ENCODE measurements at regions not wholly inside any gene's neighbourhood (a gene's known extent, or its start where the extent isn't known, plus 50 kb on each side); places are given as distances from the start of the nearest gene placed in this dataset.

- intact Hi-C loops (cut with DNase I): no loop called here
- no peak overlapping the region for H3K27ac ChIP-seq
- WGBS, 2 donors: 84 to 88% methylated on average over 1 of the region's 1 CpG
- no peaks in the 10 kb centered on the region for H3K9me3 ChIP-seq
- DNase-seq: no peak
- H3K4me3 ChIP-seq (replicated peaks in 1 of 3): no peak overlapping the region
- TF ChIP-seq POLR2A (IDR thresholded peaks at IDR 0.05) (no peak), CTCF (IDR thresholded peaks at IDR 0.05) (no peak)
- no peaks in the 10 kb centered on the region for H3K4me1 ChIP-seq
- no peaks in the 10 kb centered on the region for H3K27me3 ChIP-seq
- no peaks in the 10 kb centered on the region for H3K36me3 ChIP-seq
Observed at GRCh38 chr13:80798576-80799133, 457.7 kb upstream of the SPRY2 start.

GRCh38 chr13:80787604-80788003 is 446.7 kb upstream of the SPRY2 start:
- Histone ChIP-seq H3K9me3 (no peaks in the 10 kb centered on the region), H3K27me3 (no peaks in the 10 kb centered on the region), H3K27ac (no peak overlapping the region), H3K4me1 (peaks cover 8 to 11% of the 10 kb centered on the region in 2 donors), H3K36me3 (no peaks in the 10 kb centered on the region), H3K4me3 (replicated peaks in 1 of 3) (no peak overlapping the region)
- TF ChIP-seq CTCF (IDR thresholded peaks at IDR 0.05) (no peak), POLR2A (IDR thresholded peaks at IDR 0.05) (no peak)
- 84 to 95% methylated on average over 1 of the region's 1 CpG for WGBS, 2 donors
- intact Hi-C loops (cut with DNase I): no loop called here
- no peak for DNase-seq

DNA sequence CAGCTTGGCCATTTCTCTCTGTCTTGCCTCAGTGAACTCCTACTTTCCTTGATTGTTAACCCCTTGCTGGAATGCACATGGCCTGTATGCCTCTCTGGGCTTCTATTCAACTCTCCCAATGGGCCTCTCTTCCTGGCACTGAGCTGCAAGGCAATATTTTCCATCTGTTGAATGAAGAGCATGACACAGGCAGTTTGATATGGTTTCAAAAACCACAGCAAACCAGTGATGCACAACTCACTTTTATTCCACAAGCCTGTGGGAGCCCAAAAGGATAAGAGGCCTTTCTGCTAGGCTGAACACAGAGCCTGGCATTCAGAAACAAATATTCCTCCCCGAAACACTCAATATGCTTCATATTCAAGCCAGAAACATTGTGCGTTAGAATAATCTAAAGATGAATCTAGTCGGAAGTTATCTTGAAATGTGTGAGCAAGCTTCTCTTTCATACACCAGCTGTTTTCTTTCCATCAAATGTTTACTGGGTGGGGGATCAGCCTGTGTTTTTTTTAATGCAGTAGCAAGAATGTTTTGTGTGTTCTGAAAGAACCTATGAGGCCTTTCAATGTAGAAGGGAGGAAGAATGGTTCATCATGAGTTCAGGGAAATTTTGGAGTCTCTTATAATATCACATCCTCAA is 443.1 kb upstream of the SPRY2 start:
- TF ChIP-seq POLR2A (IDR thresholded peaks at IDR 0.05): no peak
- TF ChIP-seq CTCF (IDR thresholded peaks at IDR 0.05): no peak
- no peaks in the 10 kb centered on the region for H3K36me3 ChIP-seq
- WGBS, 2 donors: 32 to 34% methylated on average over 3 of the region's 3 CpGs

GRCh38 chr13:80782441-80782840 is 441.5 kb upstream of the SPRY2 start:
- 75 to 81% methylated on average over 1 of the region's 1 CpG for WGBS, 2 donors
- no peak for DNase-seq
- Histone ChIP-seq H3K4me3 (replicated peaks in 1 of 3) (no peak overlapping the region), H3K27ac (no peak overlapping the region), H3K27me3 (no peaks in the 10 kb centered on the region), H3K9me3 (no peaks in the 10 kb centered on the region), H3K36me3 (no peaks in the 10 kb centered on the region), H3K4me1 (peaks cover 13 to 16% of the 10 kb centered on the region in 2 donors)
- intact Hi-C loops (cut with DNase I): no loop called here
- TF ChIP-seq POLR2A (IDR thresholded peaks at IDR 0.05) (no peak), CTCF (IDR thresholded peaks at IDR 0.05) (no peak)

More for the DNA sequence above, 443.1 kb upstream of the SPRY2 start:
- Histone ChIP-seq H3K27me3 (no peaks in the 10 kb centered on the region), H3K4me1 (peaks cover 13 to 16% of the 10 kb centered on the region in 2 donors), H3K4me3 (replicated peaks in 1 of 3) (no peak overlapping the region), H3K27ac (peak overlapping the region in 2 of 3 donors; percentile 47 to 51), H3K9me3 (no peaks in the 10 kb centered on the region)
- intact Hi-C loops (cut with DNase I): no loop called here
- peak; percentile 30 to 32 for DNase-seq

- intact Hi-C loops (cut with DNase I): no loop called here
- H3K27me3 ChIP-seq: no peaks in the 10 kb centered on the region
- no peak for DNase-seq
- no peaks in the 10 kb centered on the region for H3K9me3 ChIP-seq
- H3K36me3 ChIP-seq: no peaks in the 10 kb centered on the region
- H3K27ac ChIP-seq: no peak overlapping the region
- TF ChIP-seq CTCF (IDR thresholded peaks at IDR 0.05): no peak
- TF ChIP-seq POLR2A (IDR thresholded peaks at IDR 0.05): no peak
- 77 to 85% methylated on average over 1 of the region's 1 CpG for WGBS, 2 donors
- H3K4me3 ChIP-seq (replicated peaks in 1 of 3): no peak overlapping the region
- peaks cover 6% of the 10 kb centered on the region in 2 donors for H3K4me1 ChIP-seq
Observed at GRCh38 chr13:80778297-80778696, 437.4 kb upstream of the SPRY2 start.
